GM23248 (cell line): ENCODE measurements at regions not wholly inside any gene's neighbourhood (a gene's known extent, or its start where the extent isn't known, plus 50 kb on each side); places are given as distances from the start of the nearest gene placed in this dataset.

Experiments used
- EZH2 ChIP-seq: fragments of 200-600 bp; sonication (generic); IDR thresholded peaks from 2 replicates; pipeline ENCODE4 v1.6.1; 2018; ENCODE audit warnings: antibody characterized with exemption, mild to moderate bottlenecking; ENCODE audit not compliant: insufficient read depth, poor library complexity, severe bottlenecking
- EZH2phosphoT487 ChIP-seq: fragments of 200-600 bp; sonication (generic); IDR thresholded peaks from 2 replicates; pipeline ENCODE4 v1.6.1; 2018; ENCODE audit warnings: antibody characterized with exemption, moderate library complexity, mild to moderate bottlenecking, low read depth; ENCODE audit not compliant: insufficient read depth

DNA sequence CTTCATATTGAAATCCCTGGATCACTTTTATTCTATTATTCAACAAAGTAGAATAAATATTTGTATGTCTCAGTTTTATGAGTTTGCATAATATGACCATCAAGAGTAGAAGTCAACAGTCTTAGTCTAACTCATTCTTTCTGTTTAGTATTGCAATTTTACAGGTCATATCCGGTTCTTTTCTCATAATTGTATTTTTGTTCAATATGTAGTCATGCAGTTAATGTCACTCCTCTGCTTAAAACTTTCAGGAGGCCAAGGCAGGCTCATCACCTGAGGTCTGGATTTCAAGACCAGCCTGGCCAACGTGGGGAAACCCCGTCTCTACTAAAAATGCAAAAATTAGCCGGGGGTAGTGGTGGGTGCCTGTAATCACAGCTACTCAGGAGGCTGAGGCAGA lies 148.4 kb upstream of the TRPM3 start:
- TF ChIP-seq EZH2 (no peak), EZH2phosphoT487 (no peak)
